Calu3 (cell line): ENCODE measurements at regions not wholly inside any gene's neighbourhood (a gene's known extent, or its start where the extent isn't known, plus 50 kb on each side); places are given as distances from the start of the nearest gene placed in this dataset.

Source experiments
- BruUV-seq: library from RNA; stranded (reverse); fragments of 400-500 nt; replicated peaks from 2 replicates; lab custom pipeline; 2021; lab: Mats Ljungman, UMichigan
- CTCF ChIA-PET: fragments of 300-600 bp; sonication (Branson Sonifier 250); formaldehyde crosslinking; loops from one replicate; lab custom pipeline; 2022; ENCODE audit warnings: antibody characterized with exemption; lab: Charles Lee
- DNase-seq: peaks from one replicate; pipeline ENCODE4 v3.0.0; 2022
- H3K27ac Mint-ChIP-seq: one replicate; pipeline ENCODE4 v1.8.0; 2022; ENCODE audit warnings: mixed read lengths; ENCODE audit not compliant: unreplicated experiment
- H3K27me3 Mint-ChIP-seq: one replicate; pipeline ENCODE4 v1.8.0; 2022; ENCODE audit warnings: mixed read lengths; ENCODE audit not compliant: unreplicated experiment
- H3K36me3 Mint-ChIP-seq: one replicate; pipeline ENCODE4 v1.8.0; 2022; ENCODE audit warnings: mild to moderate bottlenecking, moderate library complexity, mixed read lengths; ENCODE audit not compliant: insufficient read depth, unreplicated experiment
- H3K4me1 Mint-ChIP-seq: one replicate; pipeline ENCODE4 v1.8.0; 2022; ENCODE audit warnings: mild to moderate bottlenecking, low read depth, mixed read lengths; ENCODE audit not compliant: unreplicated experiment
- H3K4me3 Mint-ChIP-seq: one replicate; pipeline ENCODE4 v1.8.0; 2022; ENCODE audit warnings: mild to moderate bottlenecking, low read depth, moderate library complexity, mixed read lengths; ENCODE audit not compliant: unreplicated experiment
- H3K9me3 Mint-ChIP-seq: one replicate; pipeline ENCODE4 v1.8.0; 2022; ENCODE audit warnings: low read depth, mixed read lengths; ENCODE audit not compliant: unreplicated experiment
- intact Hi-C: fragments of 100-400 bp; cut with micrococcal nuclease; formaldehyde crosslinking; loops from one replicate; pipeline ENCODE4 v1.10.0; 2022; ENCODE audit not compliant: unreplicated experiment
- TF ChIP-seq, protein P1 (sequence below): fragments of 200-600 bp; IDR thresholded peaks from one replicate; pipeline ENCODE4 v1.8.0; 2022; ENCODE audit warnings: antibody characterized with exemption; ENCODE audit not compliant: unreplicated experiment

DNA sequence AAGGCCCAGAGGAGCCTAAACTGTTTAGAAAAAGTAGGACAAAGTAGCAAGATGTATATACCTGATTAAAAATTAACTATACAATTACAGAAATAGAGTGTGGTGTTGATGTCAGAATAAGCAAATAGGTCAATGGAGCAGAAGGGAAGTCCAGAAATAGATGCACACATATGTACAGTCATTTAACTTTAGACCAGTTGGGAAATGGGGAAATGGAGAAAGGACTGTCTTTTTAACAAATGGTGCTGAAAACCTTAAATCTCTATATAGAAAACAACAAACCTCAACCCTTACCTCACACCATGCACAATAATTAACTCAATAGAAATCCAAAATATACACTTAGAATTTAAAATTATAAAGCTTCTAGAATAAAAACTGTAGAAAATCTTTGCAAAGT is 72.2 kb downstream of the CH25H start:
- TF ChIP-seq, protein P1, sequence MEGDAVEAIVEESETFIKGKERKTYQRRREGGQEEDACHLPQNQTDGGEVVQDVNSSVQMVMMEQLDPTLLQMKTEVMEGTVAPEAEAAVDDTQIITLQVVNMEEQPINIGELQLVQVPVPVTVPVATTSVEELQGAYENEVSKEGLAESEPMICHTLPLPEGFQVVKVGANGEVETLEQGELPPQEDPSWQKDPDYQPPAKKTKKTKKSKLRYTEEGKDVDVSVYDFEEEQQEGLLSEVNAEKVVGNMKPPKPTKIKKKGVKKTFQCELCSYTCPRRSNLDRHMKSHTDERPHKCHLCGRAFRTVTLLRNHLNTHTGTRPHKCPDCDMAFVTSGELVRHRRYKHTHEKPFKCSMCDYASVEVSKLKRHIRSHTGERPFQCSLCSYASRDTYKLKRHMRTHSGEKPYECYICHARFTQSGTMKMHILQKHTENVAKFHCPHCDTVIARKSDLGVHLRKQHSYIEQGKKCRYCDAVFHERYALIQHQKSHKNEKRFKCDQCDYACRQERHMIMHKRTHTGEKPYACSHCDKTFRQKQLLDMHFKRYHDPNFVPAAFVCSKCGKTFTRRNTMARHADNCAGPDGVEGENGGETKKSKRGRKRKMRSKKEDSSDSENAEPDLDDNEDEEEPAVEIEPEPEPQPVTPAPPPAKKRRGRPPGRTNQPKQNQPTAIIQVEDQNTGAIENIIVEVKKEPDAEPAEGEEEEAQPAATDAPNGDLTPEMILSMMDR: no peak
- H3K27ac Mint-ChIP-seq: no peak overlapping the region

DNA sequence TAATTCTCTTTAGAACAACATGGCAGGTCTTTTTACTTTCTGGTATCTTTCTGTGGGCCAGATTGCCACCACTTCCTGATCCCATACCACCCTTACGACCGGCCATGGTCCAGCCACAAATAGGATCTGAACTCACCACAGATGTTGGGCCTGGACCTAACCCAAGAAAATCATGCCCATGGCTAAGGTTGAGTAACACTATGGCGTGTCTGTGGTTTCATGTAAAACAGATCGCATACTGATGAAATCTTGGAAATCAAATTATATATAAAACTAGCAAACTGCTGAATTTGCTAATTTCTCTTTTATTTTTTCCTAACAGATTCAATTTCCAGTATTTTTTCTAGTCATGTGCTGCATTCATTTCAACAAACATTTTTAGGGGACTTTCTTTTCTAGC is 77.2 kb downstream of the CH25H start:
- Mint-ChIP-seq H3K27ac (no peak overlapping the region), H3K4me3 (no peak overlapping the region), H3K27me3 (no peaks in the 10 kb centered on the region), H3K9me3 (no peaks in the 10 kb centered on the region), H3K36me3 (no peaks in the 10 kb centered on the region), H3K4me1 (no peaks in the 10 kb centered on the region)
- BruUV-seq: no TSS peak
- CTCF ChIA-PET: no interaction called here
- intact Hi-C loops: no loop called here
- no peak for DNase-seq
- TF ChIP-seq, protein P1: no peak

More for the DNA sequence above, 72.2 kb downstream of the CH25H start:
- DNase-seq: no peak
- H3K9me3 Mint-ChIP-seq: no peaks in the 10 kb centered on the region
- no peaks in the 10 kb centered on the region for H3K4me1 Mint-ChIP-seq
- no peak overlapping the region for H3K4me3 Mint-ChIP-seq
- H3K36me3 Mint-ChIP-seq: no peaks in the 10 kb centered on the region
- BruUV-seq: no TSS peak
- no peaks in the 10 kb centered on the region for H3K27me3 Mint-ChIP-seq
- intact Hi-C loops: no loop called here
- CTCF ChIA-PET: no interaction called here

DNA sequence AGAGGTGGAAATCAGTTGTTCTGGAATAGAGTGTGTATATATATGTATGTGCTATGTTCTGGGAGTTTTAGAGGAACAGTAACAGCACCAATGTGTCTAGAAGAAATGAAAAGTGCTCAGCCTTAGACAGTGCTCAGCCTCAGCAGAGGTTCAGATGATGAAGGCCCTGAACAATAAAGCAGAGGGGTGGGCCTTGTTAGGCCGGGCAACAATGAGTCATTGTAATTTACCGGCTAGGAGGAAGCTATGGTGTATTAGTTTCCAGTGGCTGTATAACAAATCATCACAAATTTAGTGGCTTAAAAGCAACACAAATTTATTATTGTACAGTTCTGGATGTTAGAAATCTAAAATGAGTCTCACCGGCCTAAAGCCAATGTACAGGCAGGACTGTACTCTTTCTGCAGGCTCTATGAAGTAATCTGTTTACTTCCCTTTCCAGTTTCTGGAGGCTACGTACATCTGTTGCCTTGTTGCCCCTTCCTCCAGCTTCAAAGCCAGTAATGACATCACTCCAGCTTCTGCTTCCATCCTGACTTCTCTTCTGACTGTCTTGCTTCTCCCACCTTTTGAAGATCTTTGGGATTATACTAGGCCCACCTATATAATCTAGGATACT is 84.6 kb downstream of the CH25H start:
- no peaks in the 10 kb centered on the region for H3K27me3 Mint-ChIP-seq
- no peak overlapping the region for H3K27ac Mint-ChIP-seq

DNA sequence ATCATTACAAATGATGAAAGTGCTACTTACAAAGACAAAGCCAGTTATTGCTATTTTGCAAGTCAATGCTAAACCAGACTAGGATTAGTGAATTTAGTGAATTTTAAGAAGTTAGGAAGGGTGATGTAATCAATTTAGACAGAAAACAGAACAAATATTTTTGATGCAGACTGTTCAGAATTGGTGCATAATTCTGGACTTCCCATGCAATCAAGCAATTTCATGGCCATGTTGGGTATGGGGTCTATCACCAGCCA is 85.4 kb downstream of the CH25H start:
- Mint-ChIP-seq H3K27me3 (no peaks in the 10 kb centered on the region), H3K4me1 (no peaks in the 10 kb centered on the region), H3K9me3 (no peaks in the 10 kb centered on the region), H3K4me3 (no peak overlapping the region), H3K36me3 (no peaks in the 10 kb centered on the region), H3K27ac (no peak overlapping the region)
- TF ChIP-seq, protein P1: no peak
- BruUV-seq: no TSS peak
- intact Hi-C loops: no loop called here
- no peak for DNase-seq
- CTCF ChIA-PET: no interaction called here

More for the DNA sequence above, 84.6 kb downstream of the CH25H start:
- CTCF ChIA-PET: no interaction called here
- no peaks in the 10 kb centered on the region for H3K9me3 Mint-ChIP-seq
- no peak for DNase-seq
- H3K36me3 Mint-ChIP-seq: no peaks in the 10 kb centered on the region
- no TSS peak for BruUV-seq
- TF ChIP-seq, protein P1: no peak
- intact Hi-C loops: no loop called here
- H3K4me1 Mint-ChIP-seq: no peaks in the 10 kb centered on the region
- H3K4me3 Mint-ChIP-seq: no peak overlapping the region
